AG04450 (cell line): ENCODE measurements at regions not wholly inside any gene's neighbourhood (a gene's known extent, or its start where the extent isn't known, plus 50 kb on each side); places are given as distances from the start of the nearest gene placed in this dataset.

Experiments used
- CTCF ChIA-PET: fragments of 300-600, 350-600 bp; formaldehyde crosslinking; extraction: SDS; loops from one replicate; lab custom pipeline; 2022; ENCODE audit warnings: antibody characterized with exemption, inconsistent platforms; lab: Charles Lee
- POLR2A ChIA-PET: fragments of 350-600 bp; formaldehyde crosslinking; extraction: SDS; loops from one replicate; lab custom pipeline; 2021; ENCODE audit warnings: antibody characterized with exemption, inconsistent platforms; lab: Yijun Ruan, JAX
- DNase-seq: peaks from one replicate; pipeline ENCODE4 v3.0.0-alpha.2; 2011; ENCODE audit warnings: low read depth, low spot score
- H3K27ac ChIP-seq: one replicate; pipeline ENCODE4 v1.5.1; 2012; ENCODE audit warnings: low read depth, low read length, control low read depth
- H3K27me3 ChIP-seq: one replicate; pipeline ENCODE4 v1.6.0; 2012; ENCODE audit warnings: low read length; ENCODE audit not compliant: control insufficient read depth, insufficient read depth
- H3K4me3 ChIP-seq: 2 replicates; pipeline ENCODE4 v1.5.1; 2011; ENCODE audit warnings: mild to moderate bottlenecking, low read depth, low read length, control low read depth
- H3K9me3 ChIP-seq: 2 replicates; pipeline ENCODE4 v1.5.1; 2012; ENCODE audit warnings: low read length; ENCODE audit not compliant: control insufficient read depth, insufficient read depth
- TF ChIP-seq, protein P1 (sequence below): IDR thresholded peaks from 2 replicates; pipeline ENCODE4 v1.5.1; 2011; ENCODE audit warnings: low read depth, low read length, control low read depth, inconsistent platforms

DNA sequence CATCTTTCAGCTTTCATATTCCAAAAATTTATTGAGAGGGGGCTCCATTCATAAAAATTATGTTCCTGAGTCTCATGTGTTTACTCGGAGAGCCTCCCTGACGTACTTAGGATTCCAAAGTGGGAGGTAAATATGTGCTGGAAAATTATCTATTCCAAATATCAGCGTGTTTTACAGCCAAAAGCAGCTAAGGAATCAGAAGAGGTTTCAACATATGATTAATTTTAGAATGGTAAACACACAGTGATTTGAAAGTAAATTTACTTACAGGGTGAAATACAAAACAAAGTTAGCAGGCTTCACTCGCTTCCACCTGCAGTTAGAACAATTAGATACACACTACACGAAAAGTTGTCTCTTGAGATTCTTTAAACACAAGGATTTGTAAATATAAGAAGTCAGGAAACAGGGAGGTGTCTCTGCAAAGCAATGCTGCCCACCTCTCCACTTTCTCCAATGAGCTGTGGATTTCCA, 313.8 kb upstream of the NBEA start:
- H3K27ac ChIP-seq = no peak overlapping the region
- DNase-seq = no peak
- ChIA-PET POLR2A (no interaction called here), CTCF (interaction anchor here (0.6 kb wide), 1 partner anchor 61 kb away, joined by 3 read pairs; no protein-coding TSS in a partner anchor)
- TF ChIP-seq, protein P1, sequence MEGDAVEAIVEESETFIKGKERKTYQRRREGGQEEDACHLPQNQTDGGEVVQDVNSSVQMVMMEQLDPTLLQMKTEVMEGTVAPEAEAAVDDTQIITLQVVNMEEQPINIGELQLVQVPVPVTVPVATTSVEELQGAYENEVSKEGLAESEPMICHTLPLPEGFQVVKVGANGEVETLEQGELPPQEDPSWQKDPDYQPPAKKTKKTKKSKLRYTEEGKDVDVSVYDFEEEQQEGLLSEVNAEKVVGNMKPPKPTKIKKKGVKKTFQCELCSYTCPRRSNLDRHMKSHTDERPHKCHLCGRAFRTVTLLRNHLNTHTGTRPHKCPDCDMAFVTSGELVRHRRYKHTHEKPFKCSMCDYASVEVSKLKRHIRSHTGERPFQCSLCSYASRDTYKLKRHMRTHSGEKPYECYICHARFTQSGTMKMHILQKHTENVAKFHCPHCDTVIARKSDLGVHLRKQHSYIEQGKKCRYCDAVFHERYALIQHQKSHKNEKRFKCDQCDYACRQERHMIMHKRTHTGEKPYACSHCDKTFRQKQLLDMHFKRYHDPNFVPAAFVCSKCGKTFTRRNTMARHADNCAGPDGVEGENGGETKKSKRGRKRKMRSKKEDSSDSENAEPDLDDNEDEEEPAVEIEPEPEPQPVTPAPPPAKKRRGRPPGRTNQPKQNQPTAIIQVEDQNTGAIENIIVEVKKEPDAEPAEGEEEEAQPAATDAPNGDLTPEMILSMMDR = no peak
- H3K27me3 ChIP-seq = no peaks in the 10 kb centered on the region
- H3K9me3 ChIP-seq = no peaks in the 10 kb centered on the region
- no peak overlapping the region for H3K4me3 ChIP-seq

DNA sequence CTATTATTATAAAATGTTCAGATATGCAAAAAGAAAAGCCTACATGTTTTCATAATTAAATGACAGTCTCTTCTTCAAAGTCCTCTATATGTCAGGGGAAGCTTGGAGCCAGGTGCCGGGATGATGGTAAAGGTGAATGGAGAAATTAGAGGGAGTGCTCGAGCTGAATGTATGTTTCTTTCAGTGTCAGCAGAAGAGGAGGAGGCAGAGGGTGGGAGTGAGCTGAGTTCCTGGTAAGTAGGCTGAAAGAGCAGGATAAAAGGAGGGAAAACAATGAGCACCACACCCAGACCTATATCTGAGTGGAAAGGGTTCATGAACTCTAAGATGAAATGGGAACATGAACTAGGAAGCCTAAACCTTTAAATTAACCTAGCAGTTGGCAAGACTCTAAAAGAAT, 307.6 kb upstream of the NBEA start:
- CTCF ChIA-PET = no interaction called here
- POLR2A ChIA-PET = no interaction called here

DNA sequence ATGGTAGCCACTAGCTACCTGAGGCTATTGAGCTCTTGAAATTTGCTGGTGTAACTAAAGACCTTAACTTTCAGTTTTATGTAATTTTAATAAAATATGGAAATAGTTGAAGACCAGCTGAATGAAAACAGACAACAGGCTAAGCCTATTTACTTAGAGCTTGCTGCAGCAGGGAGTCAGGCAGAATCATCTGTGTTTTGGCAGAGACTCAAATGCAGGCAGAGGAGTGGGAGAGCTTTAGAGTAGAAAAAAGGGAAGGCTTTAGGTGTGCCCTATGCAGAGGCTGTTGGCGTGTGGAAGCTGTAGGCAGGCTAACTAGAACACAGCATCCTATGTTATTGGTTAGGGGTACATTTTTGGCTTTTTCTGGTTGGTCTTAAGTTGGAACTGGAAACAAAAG, 304.9 kb upstream of the NBEA start:
- H3K9me3 ChIP-seq = no peaks in the 10 kb centered on the region
- no peak overlapping the region for H3K4me3 ChIP-seq
- H3K27me3 ChIP-seq = no peaks in the 10 kb centered on the region
- POLR2A ChIA-PET = no interaction called here
- TF ChIP-seq, protein P1 = no peak
- CTCF ChIA-PET = no interaction called here
- no peak for DNase-seq
- no peak overlapping the region for H3K27ac ChIP-seq

More for the DNA sequence above, 307.6 kb upstream of the NBEA start:
- TF ChIP-seq, protein P1 = no peak
- no peaks in the 10 kb centered on the region for H3K9me3 ChIP-seq
- no peak for DNase-seq
- no peak overlapping the region for H3K4me3 ChIP-seq
- H3K27ac ChIP-seq = no peak overlapping the region
- no peaks in the 10 kb centered on the region for H3K27me3 ChIP-seq

DNA sequence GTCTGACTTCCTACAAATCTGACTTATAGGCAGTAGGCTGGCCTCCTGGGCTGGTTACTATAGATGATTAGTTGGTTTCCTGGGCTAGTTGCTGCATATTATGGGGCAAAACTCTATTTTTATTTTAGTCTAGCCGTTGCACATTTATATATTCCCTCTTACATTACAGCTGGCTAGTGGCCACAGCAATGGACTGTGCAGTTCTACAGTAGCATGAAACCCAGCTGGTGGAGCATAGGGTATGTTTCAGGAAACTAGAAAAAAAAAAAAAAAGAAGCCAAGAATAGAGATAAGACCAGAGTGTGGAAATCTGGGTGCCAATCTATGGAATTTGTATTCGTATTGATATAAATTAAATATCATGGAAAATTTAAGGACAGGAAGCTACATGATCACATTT, 304.4 kb upstream of the NBEA start:
- Histone ChIP-seq H3K27me3 (no peaks in the 10 kb centered on the region), H3K27ac (no peak overlapping the region), H3K9me3 (no peaks in the 10 kb centered on the region), H3K4me3 (no peak overlapping the region)
- DNase-seq = no peak
- POLR2A ChIA-PET = no interaction called here
- TF ChIP-seq, protein P1 = no peak
- CTCF ChIA-PET = no interaction called here

DNA sequence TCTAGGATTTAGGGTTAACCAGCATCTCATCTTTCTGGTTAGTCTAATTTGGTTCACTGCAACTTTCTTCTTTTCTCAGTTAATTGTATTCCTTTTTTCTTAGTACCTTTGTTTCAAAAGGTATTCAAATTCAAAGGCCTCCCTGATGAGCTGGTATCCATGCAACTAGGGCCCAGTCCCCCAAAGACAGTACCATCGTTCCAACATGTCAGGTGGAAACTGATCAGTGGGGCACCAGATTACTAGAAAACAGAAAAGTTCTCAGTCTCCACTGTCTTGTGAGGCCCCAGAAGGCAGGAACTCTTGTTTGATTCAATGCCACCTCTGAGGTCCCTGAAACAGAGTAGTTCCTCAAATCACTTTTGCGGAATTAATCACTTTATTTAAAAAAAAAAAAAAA, 303.2 kb upstream of the NBEA start:
- Histone ChIP-seq H3K27me3 (no peaks in the 10 kb centered on the region), H3K9me3 (no peaks in the 10 kb centered on the region), H3K4me3 (no peak overlapping the region), H3K27ac (no peak overlapping the region)
- DNase-seq = no peak
- TF ChIP-seq, protein P1 = no peak
- ChIA-PET CTCF (interaction anchor here (0.6 kb wide), 1 partner anchor 26 kb away, joined by 6 read pairs; no protein-coding TSS in a partner anchor), POLR2A (interaction anchor here (0.6 kb wide), 1 partner anchor 171 kb away, joined by 4 read pairs; no protein-coding TSS in a partner anchor)
